ENCODE measurements at regions not wholly inside any gene's neighbourhood (a gene's known extent, or its start where the extent isn't known, plus 50 kb on each side); places are given as distances from the start of the nearest gene placed in this dataset.

GRCh38 chr21:36630485-36631206, 68.3 kb upstream of the SIM2 start:
- DNase-seq (ENCODE audit: low read depth) = peak; percentile 40

GRCh38 chr21:36636016-36636415, 62.9 kb upstream of the SIM2 start:
- DNase-seq (ENCODE audit: low read depth) = no peak

GRCh38 chr21:36636439-36636838, 62.5 kb upstream of the SIM2 start:
- DNase-seq (ENCODE audit: low read depth) = no peak

GRCh38 chr21:36639769-36640168, 59.1 kb upstream of the SIM2 start:
- DNase-seq (ENCODE audit: low read depth) = no peak

- no peak for DNase-seq (ENCODE audit: low read depth)
Measured at GRCh38 chr21:36640174-36640720, 58.7 kb upstream of the SIM2 start.

GRCh38 chr21:36640721-36641244, 58.1 kb upstream of the SIM2 start:
- no peak for DNase-seq (ENCODE audit: low read depth)

GRCh38 chr21:36641346-36641745, 57.6 kb upstream of the SIM2 start:
- no peak for DNase-seq (ENCODE audit: low read depth)

- DNase-seq (ENCODE audit: low read depth) = no peak
Measured at GRCh38 chr21:36641886-36642285, 57.0 kb upstream of the SIM2 start.

GRCh38 chr21:36642777-36643176, 56.1 kb upstream of the SIM2 start:
- no peak for DNase-seq (ENCODE audit: low read depth)

- no peak for DNase-seq (ENCODE audit: low read depth)
Measured at GRCh38 chr21:36643374-36644250, 55.3 kb upstream of the SIM2 start.

- DNase-seq (ENCODE audit: low read depth) = no peak
Measured at GRCh38 chr21:36646011-36646410, 52.9 kb upstream of the SIM2 start.

- no peak for DNase-seq (ENCODE audit: low read depth)
Measured at GRCh38 chr21:36646645-36647044, 52.3 kb upstream of the SIM2 start.

- no peak for DNase-seq (ENCODE audit: low read depth)
Measured at GRCh38 chr21:36647279-36648093, 51.4 kb upstream of the SIM2 start.
